ENCODE measurements at regions not wholly inside any gene's neighbourhood (a gene's known extent, or its start where the extent isn't known, plus 50 kb on each side); places are given as distances from the start of the nearest gene placed in this dataset.

DNA sequence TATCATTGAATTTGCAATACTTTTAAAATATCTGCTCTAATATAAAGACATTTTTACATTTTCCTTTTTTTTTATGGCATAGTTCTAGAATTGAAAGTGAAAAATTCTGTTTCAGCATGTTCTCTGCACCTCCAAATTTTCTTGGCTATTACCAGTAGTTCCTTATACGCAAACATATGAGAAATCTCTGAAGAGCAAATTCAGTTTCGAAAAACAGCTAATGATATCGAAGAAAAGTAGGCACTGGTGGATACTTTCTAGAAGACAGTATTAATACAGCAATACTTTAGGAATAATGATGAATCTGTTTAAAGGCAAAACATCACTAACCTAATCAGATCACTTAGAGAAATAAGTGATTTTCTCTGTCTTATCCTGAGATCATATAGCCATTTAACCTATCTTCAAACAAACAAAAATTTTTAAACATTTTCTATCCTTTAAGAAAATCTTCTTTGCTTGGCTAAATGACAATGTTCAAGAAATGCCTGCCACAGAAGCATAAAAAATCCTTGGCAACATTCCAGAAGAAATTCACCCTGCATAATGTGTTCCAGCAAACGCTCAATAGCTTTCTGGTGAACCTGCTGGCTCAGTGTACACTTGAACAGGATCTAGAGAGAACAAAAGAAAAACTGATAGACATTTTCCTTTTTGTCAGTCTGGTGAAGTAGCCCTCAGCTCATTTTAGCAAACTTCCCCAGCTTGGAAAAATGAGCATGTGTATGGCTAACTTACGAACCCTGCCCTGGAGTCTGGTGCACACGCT is 51.2 kb upstream of the KLF3 start:
- Mint-ChIP-seq H3K4me1 (peaks cover 4% of the 10 kb centered on the region), H3K27ac (no peak overlapping the region), H3K9me3 (ENCODE audit: insufficient read depth) (no peaks in the 10 kb centered on the region), H3K27me3 (no peaks in the 10 kb centered on the region), H3K4me3 (no peak overlapping the region)
- Histone ChIP-seq H3K4me3 (ENCODE audit: control extremely low read depth in 1 of 5, extremely low read depth in 1 of 5, insufficient read depth in 1 of 5, low read depth in 2 of 5, low read length in 4 of 5) (no peak overlapping the region), H3K27me3 (replicated peaks in 1 of 4; ENCODE audit: control extremely low read depth in 1 of 4, control insufficient read depth in 3 of 4, insufficient read depth in 4 of 4, low read length in 3 of 4) (no peaks in the 10 kb centered on the region), H3K9me3 (ENCODE audit: control extremely low read depth in 1 of 3, control insufficient read depth in 2 of 3, insufficient read depth in 1 of 3, low read length in 2 of 3) (no peaks in the 10 kb centered on the region), H3K27ac (ENCODE audit: low read length in 2 of 2) (no peak overlapping the region), H3K4me2 (replicated peaks; ENCODE audit: low read depth, low read length, poor library complexity, severe bottlenecking) (no peak overlapping the region), H2AFZ (ENCODE audit: insufficient read depth, low read depth, low read length, poor library complexity, severe bottlenecking) (no peak overlapping the region), H3K79me2 (ENCODE audit: control insufficient read depth, insufficient read depth, low read length) (no peaks in the 10 kb centered on the region), H3K36me3 (replicated peaks in 1 of 2; ENCODE audit: control extremely low read depth in 1 of 2, control insufficient read depth in 1 of 2, extremely low read depth in 1 of 2, insufficient read depth in 2 of 2, low read length in 1 of 2) (no peaks in the 10 kb centered on the region), H4K20me1 (ENCODE audit: control insufficient read depth, insufficient read depth, low read length, poor library complexity, severe bottlenecking) (no peaks in the 10 kb centered on the region), H3K4me1 (ENCODE audit: control insufficient read depth in 2 of 2, insufficient read depth in 2 of 2, low read length in 2 of 2) (peaks cover 0 to 7% of the 10 kb centered on the region in 2 donors), H3K9ac (ENCODE audit: low read length) (no peak overlapping the region)
- DNase-seq, result no peak
- ChIA-PET CTCF (no interaction called here), POLR2A (no interaction called here)
- no peak for TF ChIP-seq EZH2 (IDR thresholded peaks at IDR 0.05; ENCODE audit: borderline replicate concordance, insufficient read depth, low read depth, low read length, poor library complexity, severe bottlenecking)
- TF ChIP-seq, protein P1, sequence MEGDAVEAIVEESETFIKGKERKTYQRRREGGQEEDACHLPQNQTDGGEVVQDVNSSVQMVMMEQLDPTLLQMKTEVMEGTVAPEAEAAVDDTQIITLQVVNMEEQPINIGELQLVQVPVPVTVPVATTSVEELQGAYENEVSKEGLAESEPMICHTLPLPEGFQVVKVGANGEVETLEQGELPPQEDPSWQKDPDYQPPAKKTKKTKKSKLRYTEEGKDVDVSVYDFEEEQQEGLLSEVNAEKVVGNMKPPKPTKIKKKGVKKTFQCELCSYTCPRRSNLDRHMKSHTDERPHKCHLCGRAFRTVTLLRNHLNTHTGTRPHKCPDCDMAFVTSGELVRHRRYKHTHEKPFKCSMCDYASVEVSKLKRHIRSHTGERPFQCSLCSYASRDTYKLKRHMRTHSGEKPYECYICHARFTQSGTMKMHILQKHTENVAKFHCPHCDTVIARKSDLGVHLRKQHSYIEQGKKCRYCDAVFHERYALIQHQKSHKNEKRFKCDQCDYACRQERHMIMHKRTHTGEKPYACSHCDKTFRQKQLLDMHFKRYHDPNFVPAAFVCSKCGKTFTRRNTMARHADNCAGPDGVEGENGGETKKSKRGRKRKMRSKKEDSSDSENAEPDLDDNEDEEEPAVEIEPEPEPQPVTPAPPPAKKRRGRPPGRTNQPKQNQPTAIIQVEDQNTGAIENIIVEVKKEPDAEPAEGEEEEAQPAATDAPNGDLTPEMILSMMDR (IDR thresholded peaks at IDR 0.05), result no peak
- 86% methylated on average over 1 of the region's 6 CpGs for WGBS (ENCODE audit: insufficient coverage)
- intact Hi-C loops (cut with micrococcal nuclease), result no loop called here
- no peak for ATAC-seq (ENCODE audit: low read depth)

All from B cell (primary cell).